ENCODE measurements at regions not wholly inside any gene's neighbourhood (a gene's known extent, or its start where the extent isn't known, plus 50 kb on each side); places are given as distances from the start of the nearest gene placed in this dataset.

DNA sequence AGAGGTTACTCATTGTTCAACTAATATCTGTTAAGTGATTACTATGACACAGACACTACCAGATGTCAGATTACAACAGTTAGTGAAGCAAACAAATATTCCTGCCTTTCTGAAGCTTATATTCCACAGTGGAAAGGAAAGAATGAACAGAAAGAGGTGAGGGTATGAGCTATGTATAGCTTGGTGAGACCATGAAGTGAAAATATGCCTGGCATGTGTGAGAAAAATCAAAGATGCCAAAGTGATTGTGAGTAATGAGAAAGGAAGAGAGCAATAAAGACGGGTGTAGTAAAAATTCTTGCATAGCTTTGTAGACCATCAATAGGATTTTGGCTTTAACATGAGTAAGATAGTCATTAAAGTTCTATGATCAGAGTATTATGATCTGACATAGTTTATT, 734.5 kb upstream of the NUDT12 start:
- intact Hi-C loops (cut with micrococcal nuclease) = no loop called here
- Histone ChIP-seq H3K27me3 (replicated peaks in 1 of 4; ENCODE audit: control extremely low read depth in 1 of 4, control insufficient read depth in 3 of 4, insufficient read depth in 4 of 4, low read length in 3 of 4) (no peaks in the 10 kb centered on the region), H3K79me2 (ENCODE audit: control insufficient read depth, insufficient read depth, low read length) (no peaks in the 10 kb centered on the region), H3K36me3 (replicated peaks in 1 of 2; ENCODE audit: control extremely low read depth in 1 of 2, control insufficient read depth in 1 of 2, extremely low read depth in 1 of 2, insufficient read depth in 2 of 2, low read length in 1 of 2) (no peaks in the 10 kb centered on the region), H3K9me3 (ENCODE audit: control extremely low read depth in 1 of 3, control insufficient read depth in 2 of 3, insufficient read depth in 1 of 3, low read length in 2 of 3) (peaks cover 0 to 4% (median 0%) of the 10 kb centered on the region in 3 donors), H3K4me2 (replicated peaks; ENCODE audit: low read depth, low read length, poor library complexity, severe bottlenecking) (no peak overlapping the region), H3K4me1 (ENCODE audit: control insufficient read depth in 2 of 2, insufficient read depth in 2 of 2, low read length in 2 of 2) (no peaks in the 10 kb centered on the region), H3K9ac (ENCODE audit: low read length) (no peak overlapping the region), H3K4me3 (ENCODE audit: control extremely low read depth in 1 of 5, extremely low read depth in 1 of 5, insufficient read depth in 1 of 5, low read depth in 2 of 5, low read length in 4 of 5) (no peak overlapping the region), H3K27ac (ENCODE audit: low read length in 2 of 2) (no peak overlapping the region), H4K20me1 (ENCODE audit: control insufficient read depth, insufficient read depth, low read length, poor library complexity, severe bottlenecking) (no peaks in the 10 kb centered on the region), H2AFZ (ENCODE audit: insufficient read depth, low read depth, low read length, poor library complexity, severe bottlenecking) (no peak overlapping the region)
- Mint-ChIP-seq H3K27ac (no peak overlapping the region), H3K27me3 (no peaks in the 10 kb centered on the region), H3K9me3 (ENCODE audit: insufficient read depth) (peaks cover 3% of the 10 kb centered on the region), H3K4me3 (no peak overlapping the region), H3K4me1 (no peaks in the 10 kb centered on the region)
- POLR2A ChIA-PET = no interaction called here
- no CpG with 5 or more reads among the region's 1 CpG for WGBS (ENCODE audit: insufficient coverage)
- DNase-seq = no peak
- no peak for ATAC-seq (ENCODE audit: low read depth)
- CTCF ChIA-PET = no interaction called here
- TF ChIP-seq, protein P1, sequence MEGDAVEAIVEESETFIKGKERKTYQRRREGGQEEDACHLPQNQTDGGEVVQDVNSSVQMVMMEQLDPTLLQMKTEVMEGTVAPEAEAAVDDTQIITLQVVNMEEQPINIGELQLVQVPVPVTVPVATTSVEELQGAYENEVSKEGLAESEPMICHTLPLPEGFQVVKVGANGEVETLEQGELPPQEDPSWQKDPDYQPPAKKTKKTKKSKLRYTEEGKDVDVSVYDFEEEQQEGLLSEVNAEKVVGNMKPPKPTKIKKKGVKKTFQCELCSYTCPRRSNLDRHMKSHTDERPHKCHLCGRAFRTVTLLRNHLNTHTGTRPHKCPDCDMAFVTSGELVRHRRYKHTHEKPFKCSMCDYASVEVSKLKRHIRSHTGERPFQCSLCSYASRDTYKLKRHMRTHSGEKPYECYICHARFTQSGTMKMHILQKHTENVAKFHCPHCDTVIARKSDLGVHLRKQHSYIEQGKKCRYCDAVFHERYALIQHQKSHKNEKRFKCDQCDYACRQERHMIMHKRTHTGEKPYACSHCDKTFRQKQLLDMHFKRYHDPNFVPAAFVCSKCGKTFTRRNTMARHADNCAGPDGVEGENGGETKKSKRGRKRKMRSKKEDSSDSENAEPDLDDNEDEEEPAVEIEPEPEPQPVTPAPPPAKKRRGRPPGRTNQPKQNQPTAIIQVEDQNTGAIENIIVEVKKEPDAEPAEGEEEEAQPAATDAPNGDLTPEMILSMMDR (IDR thresholded peaks at IDR 0.05) = no peak
- TF ChIP-seq EZH2 (IDR thresholded peaks at IDR 0.05; ENCODE audit: borderline replicate concordance, insufficient read depth, low read depth, low read length, poor library complexity, severe bottlenecking) = no peak

DNA sequence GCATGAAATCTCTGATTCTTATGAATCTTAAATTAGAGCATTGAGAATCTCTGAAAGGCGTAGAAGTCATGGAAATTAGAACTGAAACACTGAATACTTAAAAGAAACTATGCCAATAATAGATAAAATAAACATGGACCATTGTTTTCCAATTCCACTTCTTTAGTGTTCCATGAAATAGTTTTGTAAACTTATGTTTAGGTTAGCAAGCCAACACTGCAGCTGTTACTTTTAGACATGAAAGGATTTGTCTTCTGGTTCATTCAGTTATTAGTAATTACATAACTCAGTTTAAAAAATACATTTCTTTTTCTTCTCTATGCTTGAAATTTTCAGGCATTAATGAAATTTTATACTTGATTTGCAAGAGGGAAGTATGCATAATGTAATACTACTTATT, 733.4 kb upstream of the NUDT12 start:
- intact Hi-C loops (cut with micrococcal nuclease) = no loop called here
- Histone ChIP-seq H3K27ac (ENCODE audit: low read length in 2 of 2) (no peak overlapping the region), H3K79me2 (ENCODE audit: control insufficient read depth, insufficient read depth, low read length) (no peaks in the 10 kb centered on the region), H2AFZ (ENCODE audit: insufficient read depth, low read depth, low read length, poor library complexity, severe bottlenecking) (no peak overlapping the region), H3K4me2 (replicated peaks; ENCODE audit: low read depth, low read length, poor library complexity, severe bottlenecking) (no peak overlapping the region), H4K20me1 (ENCODE audit: control insufficient read depth, insufficient read depth, low read length, poor library complexity, severe bottlenecking) (no peaks in the 10 kb centered on the region), H3K9me3 (ENCODE audit: control extremely low read depth in 1 of 3, control insufficient read depth in 2 of 3, insufficient read depth in 1 of 3, low read length in 2 of 3) (peaks cover 0 to 4% (median 0%) of the 10 kb centered on the region in 3 donors), H3K4me1 (ENCODE audit: control insufficient read depth in 2 of 2, insufficient read depth in 2 of 2, low read length in 2 of 2) (no peaks in the 10 kb centered on the region), H3K27me3 (replicated peaks in 1 of 4; ENCODE audit: control extremely low read depth in 1 of 4, control insufficient read depth in 3 of 4, insufficient read depth in 4 of 4, low read length in 3 of 4) (no peaks in the 10 kb centered on the region), H3K9ac (ENCODE audit: low read length) (no peak overlapping the region), H3K4me3 (ENCODE audit: control extremely low read depth in 1 of 5, extremely low read depth in 1 of 5, insufficient read depth in 1 of 5, low read depth in 2 of 5, low read length in 4 of 5) (no peak overlapping the region), H3K36me3 (replicated peaks in 1 of 2; ENCODE audit: control extremely low read depth in 1 of 2, control insufficient read depth in 1 of 2, extremely low read depth in 1 of 2, insufficient read depth in 2 of 2, low read length in 1 of 2) (no peaks in the 10 kb centered on the region)
- DNase-seq (no peak), ATAC-seq (ENCODE audit: low read depth) (no peak)
- TF ChIP-seq, protein P1 (IDR thresholded peaks at IDR 0.05) = no peak
- TF ChIP-seq EZH2 (IDR thresholded peaks at IDR 0.05; ENCODE audit: borderline replicate concordance, insufficient read depth, low read depth, low read length, poor library complexity, severe bottlenecking) = no peak
- Mint-ChIP-seq H3K27ac (no peak overlapping the region), H3K4me3 (no peak overlapping the region), H3K4me1 (no peaks in the 10 kb centered on the region), H3K9me3 (ENCODE audit: insufficient read depth) (peaks cover 4% of the 10 kb centered on the region), H3K27me3 (no peaks in the 10 kb centered on the region)
- no CpG with 5 or more reads among the region's 1 CpG for WGBS (ENCODE audit: insufficient coverage)
- POLR2A ChIA-PET = no interaction called here
- CTCF ChIA-PET = no interaction called here
